Mesendoderm (in vitro differentiated cells): ENCODE measurements at regions not wholly inside any gene's neighbourhood (a gene's known extent, or its start where the extent isn't known, plus 50 kb on each side); places are given as distances from the start of the nearest gene placed in this dataset.

Experiments used
- DNase-seq: peaks from one replicate; pipeline ENCODE4 v3.0.0; 2013
- H2AK5ac ChIP-seq: 2 replicates; pipeline ENCODE4 v1.6.1; 2013; ENCODE audit warnings: low read length, inconsistent platforms
- H2BK120ac ChIP-seq: 2 replicates; pipeline ENCODE4 v1.6.1; 2013; ENCODE audit warnings: low read depth, mild to moderate bottlenecking, low read length, moderate library complexity, mixed read lengths
- H2BK15ac ChIP-seq: replicated peaks from 2 replicates; pipeline ENCODE4 v1.6.1; 2013; ENCODE audit warnings: low read depth, mild to moderate bottlenecking, moderate library complexity
- H2BK5ac ChIP-seq: 2 replicates; pipeline ENCODE4 v1.6.1; 2013; ENCODE audit warnings: low read length, inconsistent platforms
- H3K18ac ChIP-seq: 2 replicates; pipeline ENCODE4 v1.6.1; 2013; ENCODE audit warnings: mild to moderate bottlenecking, low read length, mixed read lengths
- H3K23ac ChIP-seq: one replicate; pipeline ENCODE4 v1.6.1; 2013; ENCODE audit warnings: low read length
- H3K27ac ChIP-seq: 2 replicates; pipeline ENCODE4 v1.5.1; 2013; ENCODE audit warnings: low read depth, mild to moderate bottlenecking, inconsistent platforms, low read length, moderate library complexity
- H3K27me3 ChIP-seq: 2 replicates; pipeline ENCODE4 v1.6.1; 2013; ENCODE audit warnings: low read length, control low read depth, mild to moderate bottlenecking, inconsistent platforms; ENCODE audit not compliant: insufficient read depth, poor library complexity
- H3K36me3 ChIP-seq: 2 replicates; pipeline ENCODE4 v1.6.1; 2013; ENCODE audit warnings: low read length, inconsistent platforms; ENCODE audit not compliant: control insufficient read depth, insufficient read depth
- H3K4ac ChIP-seq: one replicate; pipeline ENCODE4 v1.6.1; 2013; ENCODE audit warnings: low read depth, mild to moderate bottlenecking, low read length, moderate library complexity
- H3K4me1 ChIP-seq: 2 replicates; pipeline ENCODE4 v1.6.1; 2013; ENCODE audit warnings: low read depth, low read length, inconsistent platforms; ENCODE audit not compliant: control insufficient read depth
- H3K4me2 ChIP-seq: 2 replicates; pipeline ENCODE4 v1.6.1; 2013; ENCODE audit warnings: low read length
- H3K4me3 ChIP-seq: 2 replicates; pipeline ENCODE4 v1.5.1; 2013; ENCODE audit warnings: mild to moderate bottlenecking, low read length
- H3K56ac ChIP-seq: one replicate; pipeline ENCODE4 v1.6.1; 2013; ENCODE audit warnings: low read length
- H3K79me1 ChIP-seq: 2 replicates; pipeline ENCODE4 v1.6.1; 2013; ENCODE audit warnings: low read length, inconsistent platforms
- H3K79me2 ChIP-seq: 2 replicates; pipeline ENCODE4 v1.6.1; 2013; ENCODE audit warnings: mild to moderate bottlenecking, low read length; ENCODE audit not compliant: control insufficient read depth, insufficient read depth
- H3K9ac ChIP-seq: 2 replicates; pipeline ENCODE4 v1.6.1; 2013; ENCODE audit warnings: low read length, inconsistent platforms
- H4K5ac ChIP-seq: one replicate; pipeline ENCODE4 v1.6.1; 2013; ENCODE audit warnings: low read length
- H4K8ac ChIP-seq: one replicate; pipeline ENCODE4 v1.6.1; 2013; ENCODE audit warnings: low read depth, mild to moderate bottlenecking, control low read depth, low read length, moderate library complexity
- WGBS: extraction: QIAGEN DNeasy Blood & Tissue Kit; methylation state at CpG from one replicate; pipeline ENCODE4 v1.1.7; 2013; ENCODE audit warnings: low lambda C conversion rate, missing lambda C conversion rate; ENCODE audit not compliant: insufficient coverage; ENCODE audit errors: extremely low coverage; 5-methylcytosine and 5-hydroxymethylcytosine counted together

DNA sequence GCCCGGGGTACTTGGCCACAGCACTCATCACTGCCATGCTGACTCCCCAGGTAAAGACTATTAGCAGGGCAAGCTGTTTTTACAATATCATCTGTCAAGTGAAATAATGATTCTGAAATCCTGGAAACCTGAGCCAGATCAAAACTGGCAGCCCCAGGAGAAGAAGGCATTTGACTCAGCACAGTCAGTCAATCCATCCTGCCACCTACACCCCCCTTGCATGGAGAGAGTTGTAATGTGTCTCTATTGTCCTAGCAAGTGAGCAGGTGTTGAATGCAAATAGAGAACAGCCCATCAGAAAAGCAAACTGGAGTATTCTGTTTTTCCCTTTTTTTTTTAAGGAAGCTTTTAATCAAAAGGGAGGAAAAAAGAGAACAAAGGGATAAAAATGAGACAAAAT, 291.2 kb downstream of the BRINP1 start:
- Histone ChIP-seq H3K4me3 (no peak overlapping the region), H3K4me2 (no peak overlapping the region), H2BK5ac (no peak overlapping the region), H3K4me1 (no peaks in the 10 kb centered on the region), H3K18ac (no peak overlapping the region), H3K27me3 (no peaks in the 10 kb centered on the region), H2BK120ac (no peak overlapping the region), H3K36me3 (no peaks in the 10 kb centered on the region), H2AK5ac (no peak overlapping the region), H3K27ac (no peak overlapping the region), H3K79me2 (no peaks in the 10 kb centered on the region), H4K5ac (no peak overlapping the region), H3K4ac (no peak overlapping the region), H3K23ac (no peak overlapping the region), H2BK15ac (no peak overlapping the region), H3K79me1 (no peaks in the 10 kb centered on the region), H3K9ac (no peak overlapping the region), H4K8ac (no peak overlapping the region), H3K56ac (no peak overlapping the region)
- no peak for DNase-seq
- no CpG with 5 or more reads among the region's 1 CpG for WGBS

DNA sequence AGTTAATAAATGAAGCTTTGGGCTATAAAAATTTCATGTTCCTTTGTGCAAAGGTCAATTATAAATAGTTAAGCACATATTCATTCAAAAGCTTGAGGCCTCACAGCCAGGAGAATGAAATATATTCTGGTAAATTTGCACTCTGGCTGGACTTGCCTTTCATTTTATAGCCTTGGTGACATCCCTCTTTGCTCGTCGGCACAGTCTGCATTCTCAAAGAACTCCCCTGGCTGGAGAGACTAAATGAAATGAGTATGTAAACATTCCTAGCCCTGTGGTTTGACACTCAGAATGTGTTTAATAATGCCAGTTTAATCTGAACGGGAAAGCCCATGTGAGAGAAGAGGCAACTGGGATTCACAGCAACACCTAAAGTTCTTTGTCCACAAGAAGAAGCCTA, 285.6 kb downstream of the BRINP1 start:
- Histone ChIP-seq H3K27me3 (no peaks in the 10 kb centered on the region), H3K4me2 (no peak overlapping the region), H3K56ac (no peak overlapping the region), H3K23ac (no peak overlapping the region), H3K9ac (no peak overlapping the region), H3K36me3 (no peaks in the 10 kb centered on the region), H4K8ac (no peak overlapping the region), H2BK15ac (no peak overlapping the region), H3K4me3 (no peak overlapping the region), H3K79me2 (no peaks in the 10 kb centered on the region), H2BK5ac (no peak overlapping the region), H4K5ac (no peak overlapping the region), H3K27ac (no peak overlapping the region), H3K18ac (no peak overlapping the region), H2BK120ac (no peak overlapping the region), H3K79me1 (no peaks in the 10 kb centered on the region), H3K4ac (no peak overlapping the region), H2AK5ac (no peak overlapping the region), H3K4me1 (no peaks in the 10 kb centered on the region)
- no peak for DNase-seq
- no CpG with 5 or more reads among the region's 3 CpGs for WGBS

- no peak overlapping the region for H2BK120ac ChIP-seq
- no peak overlapping the region for H4K5ac ChIP-seq
- no peaks in the 10 kb centered on the region for H3K36me3 ChIP-seq
- H3K56ac ChIP-seq = no peak overlapping the region
- no peak overlapping the region for H2BK15ac ChIP-seq
- H3K23ac ChIP-seq = no peak overlapping the region
- H2AK5ac ChIP-seq = no peak overlapping the region
- no peak overlapping the region for H3K18ac ChIP-seq
- no peaks in the 10 kb centered on the region for H3K27me3 ChIP-seq
- no peaks in the 10 kb centered on the region for H3K4me1 ChIP-seq
- H3K79me2 ChIP-seq = no peaks in the 10 kb centered on the region
- no peak overlapping the region for H3K4ac ChIP-seq
- no peak overlapping the region for H3K4me3 ChIP-seq
- no peak overlapping the region for H2BK5ac ChIP-seq
- no peak overlapping the region for H3K4me2 ChIP-seq
- peak; percentile 16 for DNase-seq
- no peak overlapping the region for H4K8ac ChIP-seq
- H3K79me1 ChIP-seq = no peaks in the 10 kb centered on the region
- WGBS = no CpG with 5 or more reads among the region's 1 CpG
- H3K27ac ChIP-seq = no peak overlapping the region
- no peak overlapping the region for H3K9ac ChIP-seq
These were observed 282.6 kb downstream of the BRINP1 start for GRCh38 chr9:119086590-119086989.

GRCh38 chr9:119088002-119088547, 281.2 kb downstream of the BRINP1 start:
- Histone ChIP-seq H3K4me2 (no peak overlapping the region), H3K27ac (no peak overlapping the region), H3K9ac (no peak overlapping the region), H3K18ac (no peak overlapping the region), H3K79me2 (no peaks in the 10 kb centered on the region), H3K4me1 (no peaks in the 10 kb centered on the region), H3K56ac (no peak overlapping the region), H4K8ac (no peak overlapping the region), H3K4me3 (no peak overlapping the region), H2BK5ac (no peak overlapping the region), H2AK5ac (no peak overlapping the region), H2BK120ac (no peak overlapping the region), H3K79me1 (no peaks in the 10 kb centered on the region), H4K5ac (no peak overlapping the region), H3K27me3 (no peaks in the 10 kb centered on the region), H3K4ac (no peak overlapping the region), H3K23ac (no peak overlapping the region), H2BK15ac (no peak overlapping the region), H3K36me3 (no peaks in the 10 kb centered on the region)
- peak; percentile 62 for DNase-seq
- no CpG with 5 or more reads among the region's 5 CpGs for WGBS

DNA sequence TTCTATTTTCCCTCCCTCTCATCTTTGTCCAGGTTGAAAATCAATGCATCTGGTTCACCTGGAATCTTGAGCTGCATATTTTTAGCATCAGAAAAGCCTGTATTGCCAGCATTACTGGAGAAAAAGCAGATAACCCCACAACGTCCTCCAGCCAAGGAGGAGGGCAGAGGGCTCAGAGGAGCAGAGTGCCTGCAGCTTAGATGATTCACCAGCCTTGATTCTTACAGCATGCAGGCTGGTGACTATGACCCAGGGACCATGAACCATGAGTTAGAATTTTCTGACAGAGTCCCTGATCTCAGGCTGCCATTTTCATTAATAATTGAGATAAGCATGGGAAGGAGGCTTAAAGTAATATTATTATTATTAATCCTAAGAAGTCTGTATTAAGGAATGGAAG, 278.2 kb downstream of the BRINP1 start:
- H3K27me3 ChIP-seq = no peaks in the 10 kb centered on the region
- no peak overlapping the region for H3K4me3 ChIP-seq
- no peak overlapping the region for H2BK5ac ChIP-seq
- H3K79me1 ChIP-seq = no peaks in the 10 kb centered on the region
- H3K9ac ChIP-seq = no peak overlapping the region
- no peak for DNase-seq
- no peak overlapping the region for H3K56ac ChIP-seq
- H4K5ac ChIP-seq = no peak overlapping the region
- H4K8ac ChIP-seq = no peak overlapping the region
- H2BK15ac ChIP-seq = no peak overlapping the region
- H3K18ac ChIP-seq = peak overlapping the region; percentile 87
- no peak overlapping the region for H3K4ac ChIP-seq
- H3K23ac ChIP-seq = no peak overlapping the region
- H3K36me3 ChIP-seq = no peaks in the 10 kb centered on the region
- WGBS = no CpG with 5 or more reads among the region's 1 CpG
- H2BK120ac ChIP-seq = no peak overlapping the region
- H3K79me2 ChIP-seq = no peaks in the 10 kb centered on the region
- H3K27ac ChIP-seq = no peak overlapping the region
- H2AK5ac ChIP-seq = no peak overlapping the region
- H3K4me2 ChIP-seq = no peak overlapping the region
- no peaks in the 10 kb centered on the region for H3K4me1 ChIP-seq

GRCh38 chr9:119092125-119092524, 277.1 kb downstream of the BRINP1 start:
- H3K18ac ChIP-seq = no peak overlapping the region
- H3K56ac ChIP-seq = no peak overlapping the region
- H2AK5ac ChIP-seq = no peak overlapping the region
- H2BK15ac ChIP-seq = no peak overlapping the region
- no peak overlapping the region for H2BK120ac ChIP-seq
- H3K79me1 ChIP-seq = no peaks in the 10 kb centered on the region
- H3K23ac ChIP-seq = no peak overlapping the region
- H3K4me1 ChIP-seq = no peaks in the 10 kb centered on the region
- no peak overlapping the region for H3K4ac ChIP-seq
- no peaks in the 10 kb centered on the region for H3K27me3 ChIP-seq
- H3K36me3 ChIP-seq = no peaks in the 10 kb centered on the region
- no CpG with 5 or more reads among the region's 5 CpGs for WGBS
- H3K9ac ChIP-seq = no peak overlapping the region
- no peak overlapping the region for H4K8ac ChIP-seq
- no peaks in the 10 kb centered on the region for H3K79me2 ChIP-seq
- no peak overlapping the region for H3K4me2 ChIP-seq
- no peak overlapping the region for H3K27ac ChIP-seq
- DNase-seq = no peak
- H3K4me3 ChIP-seq = no peak overlapping the region
- no peak overlapping the region for H4K5ac ChIP-seq
- no peak overlapping the region for H2BK5ac ChIP-seq
